Neuron (in vitro differentiated cells): ENCODE measurements at regions not wholly inside any gene's neighbourhood (a gene's known extent, or its start where the extent isn't known, plus 50 kb on each side); places are given as distances from the start of the nearest gene placed in this dataset.

Source experiments
- H2AFZ ChIP-seq: one replicate; pipeline ENCODE4 v1.6.1; 2013; ENCODE audit warnings: low read depth, mild to moderate bottlenecking, inconsistent platforms, low read length, moderate library complexity
- H3K27me3 ChIP-seq: one replicate; pipeline ENCODE4 v1.6.1; 2013; ENCODE audit warnings: low read length; ENCODE audit not compliant: insufficient read depth
- H3K36me3 ChIP-seq: one replicate; pipeline ENCODE4 v1.6.1; 2013; ENCODE audit warnings: low read length; ENCODE audit not compliant: insufficient read depth
- H3K4me1 ChIP-seq: one replicate; pipeline ENCODE4 v1.6.1; 2013; ENCODE audit warnings: low read length; ENCODE audit not compliant: insufficient read depth
- H3K4me3 ChIP-seq: 2 replicates; pipeline ENCODE4 v1.5.1; 2013; ENCODE audit warnings: mild to moderate bottlenecking, low read length, moderate library complexity
- H3K9me3 ChIP-seq: one replicate; pipeline ENCODE4 v1.6.1; 2013; ENCODE audit warnings: low read length

GRCh38 chr4:31575504-31575903, 855.3 kb downstream of the PCDH7 start:
- Histone ChIP-seq H3K4me3 (no peak overlapping the region), H3K4me1 (peaks cover 11% of the 10 kb centered on the region), H2AFZ (no peak overlapping the region), H3K36me3 (no peaks in the 10 kb centered on the region), H3K9me3 (no peaks in the 10 kb centered on the region), H3K27me3 (no peaks in the 10 kb centered on the region)

DNA sequence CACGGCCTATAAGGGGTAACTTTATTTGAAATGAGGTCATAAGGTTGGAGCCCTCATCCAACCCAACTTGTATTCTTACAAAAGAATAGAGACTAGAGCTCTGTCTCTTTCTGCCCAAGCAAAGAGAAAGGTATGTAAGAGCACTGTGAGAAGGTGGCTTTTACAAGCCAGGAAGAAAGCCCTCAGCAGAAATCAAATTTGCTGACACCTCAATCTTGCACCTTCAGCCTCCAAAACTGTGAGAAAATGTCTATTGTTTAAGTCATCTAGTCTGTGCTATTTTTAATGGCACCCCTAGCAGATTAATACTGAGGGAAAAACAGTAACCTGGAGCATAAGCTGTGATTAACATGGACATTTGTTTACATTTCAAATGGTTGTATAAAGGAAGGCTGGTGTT, 860.7 kb downstream of the PCDH7 start:
- Histone ChIP-seq H3K4me1 (peaks cover 1% of the 10 kb centered on the region), H3K27me3 (no peaks in the 10 kb centered on the region), H3K36me3 (no peaks in the 10 kb centered on the region), H3K9me3 (no peaks in the 10 kb centered on the region), H2AFZ (no peak overlapping the region), H3K4me3 (no peak overlapping the region)

DNA sequence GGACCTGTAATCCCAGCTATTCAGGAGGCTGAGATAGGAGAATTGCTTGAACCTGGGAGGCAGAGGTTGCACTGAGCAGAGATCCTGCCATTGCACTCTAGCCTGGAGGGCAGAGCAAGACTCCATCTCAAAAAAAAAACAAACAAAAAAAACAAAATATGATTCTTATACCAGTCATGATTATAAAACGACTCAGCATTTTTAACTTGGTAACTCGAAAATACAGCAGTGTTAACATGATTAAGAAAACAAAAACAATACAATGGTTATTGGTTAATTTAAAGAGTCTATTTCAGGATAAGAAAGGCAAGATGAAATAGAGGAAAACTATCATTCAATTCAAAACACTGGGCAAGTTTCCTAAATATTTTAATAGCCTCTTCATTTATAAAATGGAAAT, 865.3 kb downstream of the PCDH7 start:
- Histone ChIP-seq H3K36me3 (no peaks in the 10 kb centered on the region), H3K4me3 (no peak overlapping the region), H3K27me3 (no peaks in the 10 kb centered on the region), H3K9me3 (no peaks in the 10 kb centered on the region), H2AFZ (no peak overlapping the region), H3K4me1 (no peaks in the 10 kb centered on the region)

GRCh38 chr4:31592293-31592692, 872.1 kb downstream of the PCDH7 start:
- Histone ChIP-seq H3K27me3 (no peaks in the 10 kb centered on the region), H3K4me1 (no peaks in the 10 kb centered on the region), H3K9me3 (no peaks in the 10 kb centered on the region), H3K36me3 (no peaks in the 10 kb centered on the region), H2AFZ (no peak overlapping the region), H3K4me3 (no peak overlapping the region)

- no peaks in the 10 kb centered on the region for H3K9me3 ChIP-seq
Observed at GRCh38 chr4:31595496-31595895, 875.3 kb downstream of the PCDH7 start.

GRCh38 chr4:31598639-31599038, 878.5 kb downstream of the PCDH7 start:
- H2AFZ ChIP-seq: no peak overlapping the region
- H3K4me3 ChIP-seq: no peak overlapping the region
- no peaks in the 10 kb centered on the region for H3K9me3 ChIP-seq
- H3K36me3 ChIP-seq: no peaks in the 10 kb centered on the region
- H3K27me3 ChIP-seq: no peaks in the 10 kb centered on the region
- no peaks in the 10 kb centered on the region for H3K4me1 ChIP-seq

More at GRCh38 chr4:31595496-31595895, 875.3 kb downstream of the PCDH7 start:
- H3K4me1 ChIP-seq: no peaks in the 10 kb centered on the region
- no peaks in the 10 kb centered on the region for H3K36me3 ChIP-seq
- no peak overlapping the region for H3K4me3 ChIP-seq
- no peak overlapping the region for H2AFZ ChIP-seq
- no peaks in the 10 kb centered on the region for H3K27me3 ChIP-seq

DNA sequence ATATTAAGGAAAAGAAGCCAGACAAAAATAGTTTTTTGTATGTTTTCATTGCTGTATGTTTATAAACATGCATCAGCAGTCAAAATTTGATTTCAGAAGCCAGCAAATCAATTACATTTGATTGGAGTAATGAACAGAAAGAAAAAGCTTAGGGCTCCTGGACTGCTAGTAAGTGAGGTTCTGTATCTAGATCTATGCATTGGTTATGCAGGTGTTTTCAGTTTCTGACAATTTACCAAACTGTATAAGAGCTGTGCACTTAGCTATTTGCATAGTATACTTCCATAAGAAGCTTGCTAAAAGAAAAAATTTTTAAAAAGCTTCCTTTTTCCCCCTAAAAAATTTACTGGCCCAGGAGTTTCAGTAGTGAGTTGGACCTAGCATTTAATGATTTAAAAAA, 881.6 kb downstream of the PCDH7 start:
- Histone ChIP-seq H2AFZ (no peak overlapping the region), H3K4me3 (no peak overlapping the region), H3K27me3 (no peaks in the 10 kb centered on the region), H3K36me3 (no peaks in the 10 kb centered on the region), H3K4me1 (no peaks in the 10 kb centered on the region), H3K9me3 (no peaks in the 10 kb centered on the region)

DNA sequence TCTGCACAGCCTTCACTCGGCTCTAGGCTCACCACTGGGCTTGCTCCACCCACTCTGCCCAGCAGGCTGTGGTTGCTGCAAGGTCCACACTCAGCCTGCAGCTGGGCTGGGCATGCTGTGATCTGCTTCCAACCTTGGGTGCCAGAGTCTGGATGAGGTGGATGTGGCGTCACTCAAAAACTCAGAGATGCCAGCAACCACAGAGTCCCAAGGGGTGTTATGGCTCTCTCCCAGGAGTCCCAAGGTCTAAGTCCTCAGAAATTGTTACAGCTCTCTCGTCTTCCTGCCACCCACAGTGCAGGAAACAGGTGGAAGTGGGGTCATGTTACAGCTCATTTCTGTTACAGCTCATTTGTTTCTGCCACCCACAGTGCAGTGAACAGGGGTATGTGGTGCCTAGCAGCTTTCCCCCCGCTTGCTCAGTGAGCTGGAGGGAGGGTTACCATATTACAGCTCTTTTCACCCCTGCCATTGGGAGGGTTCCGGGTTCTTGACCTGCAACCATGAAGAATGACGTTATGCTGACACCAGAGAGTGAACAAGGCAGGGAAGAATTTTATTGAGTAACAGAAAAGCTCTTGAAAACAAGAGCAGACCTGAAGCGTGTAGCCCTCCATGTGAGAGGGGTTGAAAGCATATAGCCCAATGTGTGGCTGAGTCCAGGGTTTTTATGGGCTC, 893.9 kb downstream of the PCDH7 start:
- no peaks in the 10 kb centered on the region for H3K27me3 ChIP-seq
- H3K4me1 ChIP-seq: no peaks in the 10 kb centered on the region
- no peak overlapping the region for H2AFZ ChIP-seq
- H3K9me3 ChIP-seq: no peaks in the 10 kb centered on the region
- H3K4me3 ChIP-seq: no peak overlapping the region
- H3K36me3 ChIP-seq: no peaks in the 10 kb centered on the region

- Histone ChIP-seq H3K36me3 (no peaks in the 10 kb centered on the region), H3K4me3 (no peak overlapping the region), H2AFZ (no peak overlapping the region), H3K9me3 (no peaks in the 10 kb centered on the region), H3K4me1 (no peaks in the 10 kb centered on the region), H3K27me3 (no peaks in the 10 kb centered on the region)
Observed at GRCh38 chr4:31617667-31618066, 897.5 kb downstream of the PCDH7 start.

DNA sequence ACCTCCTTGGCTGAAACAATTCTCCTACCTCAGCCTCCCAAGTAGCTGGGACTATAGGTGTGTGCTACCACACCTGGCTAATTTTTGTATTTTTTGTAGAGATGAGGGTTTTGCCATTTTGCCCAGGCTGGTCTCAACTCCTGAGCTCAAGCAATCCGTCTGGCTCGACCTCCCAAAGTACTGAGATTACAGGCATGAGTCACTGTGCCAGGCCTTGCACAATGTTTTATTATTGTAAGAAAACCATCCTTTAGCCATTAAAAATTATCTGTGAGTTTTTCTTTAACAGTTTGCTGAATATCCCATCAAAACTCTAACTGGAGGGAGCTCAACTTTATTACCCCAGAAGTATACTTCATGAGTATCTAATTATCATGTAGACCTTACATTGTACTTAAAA, 900.3 kb downstream of the PCDH7 start:
- H3K27me3 ChIP-seq: no peaks in the 10 kb centered on the region
- H3K4me3 ChIP-seq: no peak overlapping the region
- no peaks in the 10 kb centered on the region for H3K36me3 ChIP-seq
- no peaks in the 10 kb centered on the region for H3K9me3 ChIP-seq
- no peaks in the 10 kb centered on the region for H3K4me1 ChIP-seq
- no peak overlapping the region for H2AFZ ChIP-seq

GRCh38 chr4:31645236-31645635, 925.1 kb downstream of the PCDH7 start:
- no peaks in the 10 kb centered on the region for H3K27me3 ChIP-seq
- no peak overlapping the region for H3K4me3 ChIP-seq

GRCh38 chr4:31647786-31648185, 927.6 kb downstream of the PCDH7 start:
- Histone ChIP-seq H3K4me3 (no peak overlapping the region), H3K9me3 (no peaks in the 10 kb centered on the region), H3K36me3 (no peaks in the 10 kb centered on the region), H2AFZ (peak overlapping the region; percentile 43), H3K27me3 (no peaks in the 10 kb centered on the region), H3K4me1 (no peaks in the 10 kb centered on the region)

More at GRCh38 chr4:31645236-31645635, 925.1 kb downstream of the PCDH7 start:
- no peaks in the 10 kb centered on the region for H3K36me3 ChIP-seq
- no peaks in the 10 kb centered on the region for H3K9me3 ChIP-seq
- no peak overlapping the region for H2AFZ ChIP-seq
- no peaks in the 10 kb centered on the region for H3K4me1 ChIP-seq

GRCh38 chr4:31649878-31650277, 929.7 kb downstream of the PCDH7 start:
- H3K9me3 ChIP-seq: no peaks in the 10 kb centered on the region
- no peaks in the 10 kb centered on the region for H3K36me3 ChIP-seq
- no peak overlapping the region for H3K4me3 ChIP-seq
- no peak overlapping the region for H2AFZ ChIP-seq
- H3K27me3 ChIP-seq: no peaks in the 10 kb centered on the region
- H3K4me1 ChIP-seq: no peaks in the 10 kb centered on the region

DNA sequence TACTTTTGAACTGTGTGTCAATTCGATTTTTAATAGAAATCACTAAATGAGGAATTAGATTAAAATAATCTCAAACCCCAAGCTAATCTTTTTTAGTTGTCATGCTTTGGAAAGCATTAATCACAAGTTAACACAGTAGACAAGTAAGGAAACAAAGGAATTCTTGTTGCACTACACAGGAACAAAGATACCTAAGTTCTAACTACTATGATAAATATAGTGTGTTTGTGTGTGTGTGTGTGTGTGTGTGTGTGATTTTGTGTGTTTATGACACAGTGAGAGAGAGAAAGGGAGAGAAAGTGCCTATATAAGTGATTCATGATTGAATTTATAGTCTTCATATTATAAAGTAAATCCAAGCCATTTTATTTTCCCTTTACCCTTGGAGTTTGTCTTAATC, 931.4 kb downstream of the PCDH7 start:
- Histone ChIP-seq H2AFZ (no peak overlapping the region), H3K4me3 (no peak overlapping the region), H3K4me1 (no peaks in the 10 kb centered on the region), H3K27me3 (no peaks in the 10 kb centered on the region), H3K36me3 (no peaks in the 10 kb centered on the region), H3K9me3 (no peaks in the 10 kb centered on the region)
